ENCODE measurements at regions not wholly inside any gene's neighbourhood (a gene's known extent, or its start where the extent isn't known, plus 50 kb on each side); places are given as distances from the start of the nearest gene placed in this dataset.
"Not testable (repeated sequence)": the region's sequence is repeated elsewhere in the genome, so short reads cannot be mapped to it uniquely, and the experiment has no call there.

- Histone ChIP-seq H3K27me3 (ENCODE audit: low read depth) (no peaks in the 10 kb centered on the region; the same call in 1 of the 2 replicates), H3K36me3 (replicated peaks) (no peaks in the 10 kb centered on the region), H3K9me3 (no peaks in the 10 kb centered on the region), H3K4me1 (no peaks in the 10 kb centered on the region), H3K4me3 (no peak overlapping the region)
- in situ Hi-C loops (cut with MboI; ENCODE audit: low sequenced_read_pairs): no loop called here
- DNase-seq (ENCODE audit: low spot score in 2 of 2): no peak
Measured at GRCh38 chr2:142615876-142616275, 261.6 kb upstream of the KYNU start.

GRCh38 chr2:142613193-142613592 is 264.3 kb upstream of the KYNU start:
- H3K4me3 ChIP-seq; DNase-seq (ENCODE audit: low spot score in 2 of 2); H3K9me3 ChIP-seq; H3K27me3 ChIP-seq (ENCODE audit: low read depth); H3K4me1 ChIP-seq; H3K36me3 ChIP-seq (replicated peaks); in situ Hi-C loops (cut with MboI; ENCODE audit: low sequenced_read_pairs): not testable (repeated sequence)

GRCh38 chr2:142605421-142605820 is 272.0 kb upstream of the KYNU start:
- DNase-seq (ENCODE audit: low spot score in 2 of 2): no peak
- H3K36me3 ChIP-seq (replicated peaks): no peaks in the 10 kb centered on the region
- no peaks in the 10 kb centered on the region for H3K4me1 ChIP-seq
- H3K27me3 ChIP-seq (ENCODE audit: low read depth): no peaks in the 10 kb centered on the region
- H3K9me3 ChIP-seq: no peaks in the 10 kb centered on the region
- H3K4me3 ChIP-seq: no peak overlapping the region
- in situ Hi-C loops (cut with MboI; ENCODE audit: low sequenced_read_pairs): no loop called here

GRCh38 chr2:142603759-142604158 is 273.7 kb upstream of the KYNU start:
- DNase-seq (ENCODE audit: low spot score in 2 of 2): no peak
- in situ Hi-C loops (cut with MboI; ENCODE audit: low sequenced_read_pairs): no loop called here

GRCh38 chr2:142602418-142602989 is 275.0 kb upstream of the KYNU start:
- no peaks in the 10 kb centered on the region for H3K27me3 ChIP-seq (ENCODE audit: low read depth)
- no peak for DNase-seq (ENCODE audit: low spot score in 2 of 2)
- H3K4me1 ChIP-seq: no peaks in the 10 kb centered on the region
- H3K4me3 ChIP-seq: no peak overlapping the region
- no peaks in the 10 kb centered on the region for H3K36me3 ChIP-seq (replicated peaks)
- in situ Hi-C loops (cut with MboI; ENCODE audit: low sequenced_read_pairs): no loop called here
- H3K9me3 ChIP-seq: no peaks in the 10 kb centered on the region

More at GRCh38 chr2:142603759-142604158, 273.7 kb upstream of the KYNU start:
- Histone ChIP-seq H3K4me3 (no peak overlapping the region), H3K9me3 (no peaks in the 10 kb centered on the region), H3K4me1 (no peaks in the 10 kb centered on the region), H3K36me3 (replicated peaks) (no peaks in the 10 kb centered on the region), H3K27me3 (ENCODE audit: low read depth) (no peaks in the 10 kb centered on the region)

- Histone ChIP-seq H3K4me3 (no peak overlapping the region), H3K27me3 (ENCODE audit: low read depth) (no peaks in the 10 kb centered on the region), H3K4me1 (no peaks in the 10 kb centered on the region), H3K36me3 (replicated peaks) (no peaks in the 10 kb centered on the region), H3K9me3 (no peaks in the 10 kb centered on the region)
- in situ Hi-C loops (cut with MboI; ENCODE audit: low sequenced_read_pairs): no loop called here
- no peak for DNase-seq (ENCODE audit: low spot score in 2 of 2)
Measured at GRCh38 chr2:142601794-142602193, 275.7 kb upstream of the KYNU start.

GRCh38 chr2:142599504-142599903 is 278.0 kb upstream of the KYNU start:
- in situ Hi-C loops (cut with MboI; ENCODE audit: low sequenced_read_pairs): no loop called here
- no peak for DNase-seq (ENCODE audit: low spot score in 2 of 2)
- Histone ChIP-seq H3K4me1 (no peaks in the 10 kb centered on the region), H3K27me3 (ENCODE audit: low read depth) (no peaks in the 10 kb centered on the region), H3K4me3 (no peak overlapping the region), H3K36me3 (replicated peaks) (no peaks in the 10 kb centered on the region), H3K9me3 (no peaks in the 10 kb centered on the region)

- in situ Hi-C loops (cut with MboI; ENCODE audit: low sequenced_read_pairs): no loop called here
- H3K27me3 ChIP-seq (ENCODE audit: low read depth): no peaks in the 10 kb centered on the region
- no peaks in the 10 kb centered on the region for H3K9me3 ChIP-seq
Measured at GRCh38 chr2:142598846-142599245, 278.6 kb upstream of the KYNU start.

GRCh38 chr2:142596334-142597088 is 281.0 kb upstream of the KYNU start:
- H3K4me1 ChIP-seq: no peaks in the 10 kb centered on the region
- H3K27me3 ChIP-seq (ENCODE audit: low read depth): no peaks in the 10 kb centered on the region
- no peak for DNase-seq (ENCODE audit: low spot score in 2 of 2)
- in situ Hi-C loops (cut with MboI; ENCODE audit: low sequenced_read_pairs): no loop called here
- H3K9me3 ChIP-seq: no peaks in the 10 kb centered on the region
- no peak overlapping the region for H3K4me3 ChIP-seq
- no peaks in the 10 kb centered on the region for H3K36me3 ChIP-seq (replicated peaks)

More at GRCh38 chr2:142598846-142599245, 278.6 kb upstream of the KYNU start:
- no peak overlapping the region for H3K4me3 ChIP-seq
- no peaks in the 10 kb centered on the region for H3K36me3 ChIP-seq (replicated peaks)
- no peaks in the 10 kb centered on the region for H3K4me1 ChIP-seq
- no peak for DNase-seq (ENCODE audit: low spot score in 2 of 2)

GRCh38 chr2:142594935-142595334 is 282.5 kb upstream of the KYNU start:
- no peak for DNase-seq (ENCODE audit: low spot score in 2 of 2)
- H3K36me3 ChIP-seq (replicated peaks): no peaks in the 10 kb centered on the region
- no peak overlapping the region for H3K4me3 ChIP-seq
- no peaks in the 10 kb centered on the region for H3K4me1 ChIP-seq
- in situ Hi-C loops (cut with MboI; ENCODE audit: low sequenced_read_pairs): no loop called here
- no peaks in the 10 kb centered on the region for H3K27me3 ChIP-seq (ENCODE audit: low read depth)
- H3K9me3 ChIP-seq: no peaks in the 10 kb centered on the region

GRCh38 chr2:142592171-142592570 is 285.3 kb upstream of the KYNU start:
- H3K4me1 ChIP-seq: no peaks in the 10 kb centered on the region
- in situ Hi-C loops (cut with MboI; ENCODE audit: low sequenced_read_pairs): no loop called here
- DNase-seq (ENCODE audit: low spot score in 2 of 2): no peak
- H3K4me3 ChIP-seq: no peak overlapping the region
- H3K27me3 ChIP-seq (ENCODE audit: low read depth): no peaks in the 10 kb centered on the region
- H3K36me3 ChIP-seq (replicated peaks): no peaks in the 10 kb centered on the region
- no peaks in the 10 kb centered on the region for H3K9me3 ChIP-seq

GRCh38 chr2:142591420-142591819 is 286.0 kb upstream of the KYNU start:
- in situ Hi-C loops (cut with MboI; ENCODE audit: low sequenced_read_pairs): no loop called here
- no peak overlapping the region for H3K4me3 ChIP-seq
- H3K9me3 ChIP-seq: no peaks in the 10 kb centered on the region
- no peaks in the 10 kb centered on the region for H3K4me1 ChIP-seq
- no peaks in the 10 kb centered on the region for H3K36me3 ChIP-seq (replicated peaks)
- DNase-seq (ENCODE audit: low spot score in 2 of 2): no peak
- no peaks in the 10 kb centered on the region for H3K27me3 ChIP-seq (ENCODE audit: low read depth)

- no peak for DNase-seq (ENCODE audit: low spot score in 2 of 2)
- in situ Hi-C loops (cut with MboI; ENCODE audit: low sequenced_read_pairs): no loop called here
- H3K4me1 ChIP-seq: no peaks in the 10 kb centered on the region
- H3K9me3 ChIP-seq: no peaks in the 10 kb centered on the region
- H3K36me3 ChIP-seq (replicated peaks): no peaks in the 10 kb centered on the region
- no peaks in the 10 kb centered on the region for H3K27me3 ChIP-seq (ENCODE audit: low read depth)
- no peak overlapping the region for H3K4me3 ChIP-seq
Measured at GRCh38 chr2:142588269-142588668, 289.2 kb upstream of the KYNU start.

GRCh38 chr2:142586693-142587580 is 290.5 kb upstream of the KYNU start:
- Histone ChIP-seq H3K4me1 (no peaks in the 10 kb centered on the region), H3K36me3 (replicated peaks) (no peaks in the 10 kb centered on the region), H3K9me3 (no peaks in the 10 kb centered on the region), H3K4me3 (no peak overlapping the region), H3K27me3 (ENCODE audit: low read depth) (no peaks in the 10 kb centered on the region)
- no peak for DNase-seq (ENCODE audit: low spot score in 2 of 2)
- in situ Hi-C loops (cut with MboI; ENCODE audit: low sequenced_read_pairs): no loop called here

All from HAP-1 (cell line).